ENCODE measurements at regions not wholly inside any gene's neighbourhood (a gene's known extent, or its start where the extent isn't known, plus 50 kb on each side); places are given as distances from the start of the nearest gene placed in this dataset.

DNA sequence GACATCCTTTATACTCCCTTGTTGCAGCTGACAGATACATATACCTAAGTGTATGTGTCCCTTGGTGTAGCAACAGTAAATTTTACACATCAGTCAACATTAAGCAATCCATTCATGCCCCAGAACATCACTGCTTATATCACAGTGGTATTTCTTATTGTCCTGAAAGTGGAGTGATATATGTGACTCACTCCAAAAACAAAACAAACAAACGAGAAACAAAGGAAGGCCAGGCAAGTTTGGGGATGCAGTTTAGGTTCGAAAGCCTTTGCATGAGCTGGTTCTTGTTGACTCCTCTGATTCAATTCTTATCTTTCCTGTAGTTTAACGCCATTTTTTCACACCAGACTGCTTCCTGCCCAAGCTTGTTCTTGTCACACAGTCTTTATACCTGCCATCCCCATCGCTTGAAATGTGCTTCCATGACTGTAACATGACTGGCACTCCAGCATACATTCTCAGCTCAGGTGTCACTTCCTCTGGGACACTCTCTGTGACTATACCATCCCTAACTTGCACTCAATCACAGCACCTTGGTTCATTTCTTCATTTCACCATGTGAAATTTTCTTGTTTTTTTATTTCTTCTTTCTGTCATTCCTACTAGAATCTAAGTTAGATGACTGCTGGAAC is 125.0 kb upstream of the TSHZ2 start:
- DNase-seq (ENCODE audit: low read depth) = no peak
- H3K4me3 ChIP-seq (ENCODE audit: low read depth, low read length) = no peak overlapping the region
- TF ChIP-seq, protein P1, sequence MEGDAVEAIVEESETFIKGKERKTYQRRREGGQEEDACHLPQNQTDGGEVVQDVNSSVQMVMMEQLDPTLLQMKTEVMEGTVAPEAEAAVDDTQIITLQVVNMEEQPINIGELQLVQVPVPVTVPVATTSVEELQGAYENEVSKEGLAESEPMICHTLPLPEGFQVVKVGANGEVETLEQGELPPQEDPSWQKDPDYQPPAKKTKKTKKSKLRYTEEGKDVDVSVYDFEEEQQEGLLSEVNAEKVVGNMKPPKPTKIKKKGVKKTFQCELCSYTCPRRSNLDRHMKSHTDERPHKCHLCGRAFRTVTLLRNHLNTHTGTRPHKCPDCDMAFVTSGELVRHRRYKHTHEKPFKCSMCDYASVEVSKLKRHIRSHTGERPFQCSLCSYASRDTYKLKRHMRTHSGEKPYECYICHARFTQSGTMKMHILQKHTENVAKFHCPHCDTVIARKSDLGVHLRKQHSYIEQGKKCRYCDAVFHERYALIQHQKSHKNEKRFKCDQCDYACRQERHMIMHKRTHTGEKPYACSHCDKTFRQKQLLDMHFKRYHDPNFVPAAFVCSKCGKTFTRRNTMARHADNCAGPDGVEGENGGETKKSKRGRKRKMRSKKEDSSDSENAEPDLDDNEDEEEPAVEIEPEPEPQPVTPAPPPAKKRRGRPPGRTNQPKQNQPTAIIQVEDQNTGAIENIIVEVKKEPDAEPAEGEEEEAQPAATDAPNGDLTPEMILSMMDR (IDR thresholded peaks at IDR 0.05; ENCODE audit: insufficient read depth, low read length) = no peak

DNA sequence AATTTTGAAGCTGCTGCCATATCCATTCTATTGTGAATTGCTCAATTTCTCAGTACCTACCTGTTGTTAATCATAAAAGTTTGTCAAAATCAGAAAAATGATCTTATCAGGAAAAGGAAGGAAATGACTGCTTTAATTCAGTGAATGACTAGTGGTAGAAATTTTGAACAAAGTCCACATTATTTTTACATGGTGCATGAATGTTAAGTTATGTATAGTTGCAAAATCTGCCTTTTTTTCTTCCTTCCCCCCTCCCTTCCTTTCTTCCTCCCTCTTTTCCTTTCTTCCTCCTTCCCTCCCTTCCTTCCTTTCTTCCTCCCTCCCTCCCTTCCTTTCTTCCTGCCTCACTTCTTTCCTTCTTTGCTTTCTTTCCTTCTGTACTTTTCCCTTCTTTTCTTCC is 127.1 kb upstream of the TSHZ2 start:
- TF ChIP-seq, protein P1 (IDR thresholded peaks at IDR 0.05; ENCODE audit: insufficient read depth, low read length) = no peak
- no peak overlapping the region for H3K4me3 ChIP-seq (ENCODE audit: low read depth, low read length)
- no peak for DNase-seq (ENCODE audit: low read depth)

DNA sequence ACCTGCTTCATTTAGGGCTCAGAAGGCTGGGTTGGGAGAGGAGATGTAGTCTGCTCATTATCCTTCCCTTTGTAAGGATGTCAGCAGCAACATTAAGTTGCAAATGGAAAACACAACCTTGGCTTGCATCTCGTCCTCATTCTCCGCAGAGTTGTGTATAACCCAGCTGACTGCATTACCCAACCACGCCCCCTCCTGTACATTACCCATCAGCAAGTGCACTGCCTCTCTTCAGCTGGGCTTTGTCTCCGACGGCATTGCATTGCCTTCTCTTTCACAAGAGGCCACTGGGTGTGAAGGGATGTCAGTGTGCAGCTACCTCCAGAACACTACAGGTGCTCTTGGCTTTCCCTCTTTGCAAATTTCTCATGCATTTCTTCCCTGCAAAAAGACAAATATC is 128.7 kb upstream of the TSHZ2 start:
- TF ChIP-seq, protein P1 (IDR thresholded peaks at IDR 0.05; ENCODE audit: insufficient read depth, low read length) = no peak
- no peak overlapping the region for H3K4me3 ChIP-seq (ENCODE audit: low read depth, low read length)
- no peak for DNase-seq (ENCODE audit: low read depth)

GRCh38 chr20:52841003-52841402 is 131.2 kb upstream of the TSHZ2 start:
- DNase-seq (ENCODE audit: low read depth) = no peak
- TF ChIP-seq, protein P1 (IDR thresholded peaks at IDR 0.05; ENCODE audit: insufficient read depth, low read length) = no peak
- H3K4me3 ChIP-seq (ENCODE audit: low read depth, low read length) = no peak overlapping the region

- DNase-seq (ENCODE audit: low read depth) = no peak
- TF ChIP-seq, protein P1 (IDR thresholded peaks at IDR 0.05; ENCODE audit: insufficient read depth, low read length) = no peak
- no peak overlapping the region for H3K4me3 ChIP-seq (ENCODE audit: low read depth, low read length)
Measured at GRCh38 chr20:52840041-52840440, 132.1 kb upstream of the TSHZ2 start.

DNA sequence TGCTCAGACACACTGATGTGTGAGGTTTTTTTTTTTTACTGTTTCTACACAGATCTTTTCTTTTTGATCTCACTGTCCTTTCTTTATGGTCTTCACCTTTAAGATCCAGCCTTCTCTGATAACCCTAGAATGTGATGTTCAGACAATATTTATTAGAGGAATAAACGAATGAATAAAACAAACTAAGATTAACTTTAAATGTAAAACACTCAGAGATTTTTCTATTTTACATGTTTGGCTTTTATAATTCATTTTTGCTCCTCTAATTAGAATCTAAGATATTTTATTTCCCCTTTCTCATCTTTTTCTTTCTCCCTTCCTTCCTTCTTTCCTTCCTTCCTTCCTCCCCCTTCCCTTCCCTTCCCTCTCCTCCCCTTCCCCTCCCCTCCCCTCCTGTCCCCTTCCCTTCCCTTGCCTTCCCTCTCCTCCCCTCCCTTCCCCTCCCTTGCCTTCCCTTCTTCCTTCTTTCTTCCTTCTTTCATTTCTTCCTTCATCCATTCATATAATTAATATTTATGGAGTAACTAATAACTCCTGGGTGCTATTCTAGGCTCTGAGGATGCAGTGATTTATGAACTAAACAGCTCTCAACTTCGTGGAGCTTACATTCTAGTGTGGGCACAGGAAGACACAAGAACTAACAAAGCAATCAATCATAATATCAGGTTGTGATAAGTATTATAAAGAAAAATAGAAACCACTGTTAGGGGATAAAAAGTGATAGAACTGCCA is 133.5 kb upstream of the TSHZ2 start:
- no peak overlapping the region for H3K4me3 ChIP-seq (ENCODE audit: low read depth, low read length)
- no peak for DNase-seq (ENCODE audit: low read depth)
- TF ChIP-seq, protein P1 (IDR thresholded peaks at IDR 0.05; ENCODE audit: insufficient read depth, low read length) = no peak
